Left lung (tissue), 4 donors: ENCODE measurements at regions not wholly inside any gene's neighbourhood (a gene's known extent, or its start where the extent isn't known, plus 50 kb on each side); places are given as distances from the start of the nearest gene placed in this dataset.
"Not testable (repeated sequence)": the region's sequence is repeated elsewhere in the genome, so short reads cannot be mapped to it uniquely, and the experiment has no call there.

ENCODE experiments used
- ATAC-seq: fragments of 200-7000 bp; cut with Tn5 transposase; one replicate; pipeline ENCODE4 v1.9.1; 2020; ENCODE audit warnings: moderate library complexity
- DNase-seq, 4 donors: peaks; one replicate each; pipeline ENCODE4 v3.0.0-alpha.2; 2013 to 2020
- H3K27ac ChIP-seq, 2 donors: fragments of 200-600 bp; sonication (generic) in 1 of 2; one replicate each; pipeline versions ENCODE4 v1.5.0 to v1.8.0; 2020 to 2021
- H3K27me3 ChIP-seq, 2 donors: fragments of 200-600 bp; sonication (generic) in 1 of 2; one replicate each; pipeline versions ENCODE4 v1.5.0 to v1.8.0; 2020 to 2021
- H3K36me3 ChIP-seq, 2 donors: fragments of 200-600 bp; sonication (generic) in 1 of 2; one replicate each; pipeline versions ENCODE4 v1.5.0 to v1.8.0; 2020 to 2021
- H3K4me1 ChIP-seq, 2 donors: fragments of 200-600 bp; one replicate each; pipeline ENCODE4 v1.8.0; 2021
- H3K4me3 ChIP-seq, 2 donors: fragments of 200-600 bp; sonication (generic) in 1 of 2; one replicate each; pipeline versions ENCODE4 v1.5.0 to v1.8.0; 2020 to 2021; ENCODE audit warnings: mild to moderate bottlenecking in 1 of 2
- H3K9me3 ChIP-seq, 2 donors: fragments of 200-600 bp; sonication (generic) in 1 of 2; one replicate each; pipeline versions ENCODE4 v1.5.0 to v1.8.0; 2020 to 2021
- CTCF ChIP-seq, 2 donors: fragments of 200-600 bp; sonication (generic) in 1 of 2; IDR thresholded peaks; one replicate each; pipeline versions ENCODE4 v1.5.0 to v1.8.0; 2021; ENCODE audit warnings: antibody characterized with exemption in 2 of 2
- intact Hi-C, 2 donors: fragments of 100-400 bp; cut with DNase I; formaldehyde crosslinking; loops; one replicate each; pipeline versions ENCODE4 v1.11.2 to v1.14.2; 2022
- donor health status: DM: no; HTN: yes; CAD: no.
- donor health status: DM: no; HTN: no; CAD: no.

GRCh38 chr9:129309041-129309430, 131.0 kb upstream of the IER5L start:
- H3K4me3 ChIP-seq = no peak overlapping the region
- no peaks in the 10 kb centered on the region for H3K36me3 ChIP-seq
- no peaks in the 10 kb centered on the region for H3K9me3 ChIP-seq
- intact Hi-C loops = no loop called here
- no peaks in the 10 kb centered on the region for H3K4me1 ChIP-seq
- H3K27ac ChIP-seq = no peak overlapping the region
- no peaks in the 10 kb centered on the region for H3K27me3 ChIP-seq
- DNase-seq = peak in 1 of 4 donors; percentile 17
- no peak for TF ChIP-seq CTCF (IDR thresholded peaks at IDR 0.05)
- ATAC-seq = no peak

GRCh38 chr9:129307227-129307970, 129.3 kb upstream of the IER5L start:
- Histone ChIP-seq H3K36me3 (no peaks in the 10 kb centered on the region), H3K4me3 (no peak overlapping the region), H3K27ac (no peak overlapping the region), H3K9me3 (peaks cover 0 to under 1% of the 10 kb centered on the region in 2 donors), H3K27me3 (no peaks in the 10 kb centered on the region), H3K4me1 (no peaks in the 10 kb centered on the region)
- no peak for TF ChIP-seq CTCF (IDR thresholded peaks at IDR 0.05)
- DNase-seq (peak in 1 of 4 donors; percentile 10), ATAC-seq (no peak)
- intact Hi-C loops = no loop called here

- no peak overlapping the region for H3K27ac ChIP-seq
- intact Hi-C loops = no loop called here
Observed at GRCh38 chr9:129306318-129306973, 128.4 kb upstream of the IER5L start.

GRCh38 chr9:129305246-129305645, 127.2 kb upstream of the IER5L start:
- no peak for ATAC-seq
- Histone ChIP-seq H3K36me3 (no peaks in the 10 kb centered on the region), H3K27ac (no peak overlapping the region), H3K4me1 (no peaks in the 10 kb centered on the region), H3K27me3 (no peaks in the 10 kb centered on the region), H3K9me3 (peaks cover 0 to 6% of the 10 kb centered on the region in 2 donors), H3K4me3 (no peak overlapping the region)
- DNase-seq = peak in 2 of 4 donors; percentile 19 to 25
- no peak for TF ChIP-seq CTCF (IDR thresholded peaks at IDR 0.05)
- intact Hi-C loops = no loop called here

More at GRCh38 chr9:129306318-129306973, 128.4 kb upstream of the IER5L start:
- H3K27me3 ChIP-seq = no peaks in the 10 kb centered on the region
- H3K36me3 ChIP-seq = no peaks in the 10 kb centered on the region
- H3K4me1 ChIP-seq = no peaks in the 10 kb centered on the region
- peaks cover 0 to 6% of the 10 kb centered on the region in 2 donors for H3K9me3 ChIP-seq
- DNase-seq (peak in 1 of 4 donors; percentile 10), ATAC-seq (no peak)
- no peak overlapping the region for H3K4me3 ChIP-seq
- no peak for TF ChIP-seq CTCF (IDR thresholded peaks at IDR 0.05)

- Histone ChIP-seq H3K27ac (no peak overlapping the region), H3K9me3 (peaks cover 0 to 6% of the 10 kb centered on the region in 2 donors), H3K4me1 (no peaks in the 10 kb centered on the region), H3K4me3 (no peak overlapping the region), H3K27me3 (no peaks in the 10 kb centered on the region), H3K36me3 (no peaks in the 10 kb centered on the region)
- intact Hi-C loops = no loop called here
- DNase-seq (no peak), ATAC-seq (no peak)
- TF ChIP-seq CTCF (IDR thresholded peaks at IDR 0.05) = no peak
Observed at GRCh38 chr9:129301941-129302340, 123.9 kb upstream of the IER5L start.

GRCh38 chr9:129296195-129296594, 118.1 kb upstream of the IER5L start:
- H3K27ac ChIP-seq, H3K27me3 ChIP-seq, ATAC-seq, H3K36me3 ChIP-seq, DNase-seq, H3K4me3 ChIP-seq, H3K4me1 ChIP-seq, intact Hi-C loops: not testable (repeated sequence)
- H3K9me3 ChIP-seq = peaks cover 0 to 11% of the 10 kb centered on the region in 2 donors
